ENCODE measurements at regions not wholly inside any gene's neighbourhood (a gene's known extent, or its start where the extent isn't known, plus 50 kb on each side); places are given as distances from the start of the nearest gene placed in this dataset.

GRCh38 chr11:13905137-13905781 lies 57.3 kb upstream of the SPON1 start:
- TF ChIP-seq MAX (IDR thresholded peaks at IDR 0.05; ENCODE audit: low read depth, low read length) (no peak), CTCF (IDR thresholded peaks at IDR 0.05; ENCODE audit: low read depth, low read length) (no peak), POLR2A (IDR thresholded peaks at IDR 0.05; ENCODE audit: extremely low read depth, insufficient read length) (no peak), MYC (IDR thresholded peaks at IDR 0.05; ENCODE audit: low read depth, low read length) (no peak)
